ENCODE measurements at regions not wholly inside any gene's neighbourhood (a gene's known extent, or its start where the extent isn't known, plus 50 kb on each side); places are given as distances from the start of the nearest gene placed in this dataset.

DNA sequence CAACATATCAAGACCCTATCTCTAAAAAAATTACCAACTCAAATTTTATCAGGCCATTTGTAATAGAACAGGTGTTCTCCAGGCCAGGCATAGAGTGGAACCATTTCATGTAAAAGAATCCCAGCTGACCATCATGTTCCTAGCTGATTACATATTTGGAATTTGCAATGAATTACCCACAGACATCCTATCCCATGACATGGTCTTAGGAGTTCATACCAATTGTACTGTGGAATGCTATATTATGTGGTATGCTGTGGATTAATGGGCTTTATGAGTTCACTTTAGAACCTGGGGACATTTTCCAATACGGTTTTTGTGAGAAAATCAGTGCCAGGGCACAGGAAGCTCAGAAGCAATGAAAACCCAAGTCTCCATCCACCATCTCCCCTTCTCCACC is 110.3 kb downstream of the ZNF281 start:
- no peak overlapping the region for H3K27ac ChIP-seq (ENCODE audit: insufficient read depth, low read length)
- no peaks in the 10 kb centered on the region for H3K9me3 ChIP-seq (ENCODE audit: control insufficient read depth, insufficient read depth, low read depth, low read length)
- no peak overlapping the region for H3K4me3 ChIP-seq (replicated peaks in 1 of 4; ENCODE audit: control extremely low read depth in 1 of 4, insufficient read depth in 1 of 4, low read depth in 3 of 4, low read length in 4 of 4)
- no peaks in the 10 kb centered on the region for H3K79me2 ChIP-seq (ENCODE audit: control insufficient read depth, insufficient read depth, low read length)
- TF ChIP-seq, protein P1, sequence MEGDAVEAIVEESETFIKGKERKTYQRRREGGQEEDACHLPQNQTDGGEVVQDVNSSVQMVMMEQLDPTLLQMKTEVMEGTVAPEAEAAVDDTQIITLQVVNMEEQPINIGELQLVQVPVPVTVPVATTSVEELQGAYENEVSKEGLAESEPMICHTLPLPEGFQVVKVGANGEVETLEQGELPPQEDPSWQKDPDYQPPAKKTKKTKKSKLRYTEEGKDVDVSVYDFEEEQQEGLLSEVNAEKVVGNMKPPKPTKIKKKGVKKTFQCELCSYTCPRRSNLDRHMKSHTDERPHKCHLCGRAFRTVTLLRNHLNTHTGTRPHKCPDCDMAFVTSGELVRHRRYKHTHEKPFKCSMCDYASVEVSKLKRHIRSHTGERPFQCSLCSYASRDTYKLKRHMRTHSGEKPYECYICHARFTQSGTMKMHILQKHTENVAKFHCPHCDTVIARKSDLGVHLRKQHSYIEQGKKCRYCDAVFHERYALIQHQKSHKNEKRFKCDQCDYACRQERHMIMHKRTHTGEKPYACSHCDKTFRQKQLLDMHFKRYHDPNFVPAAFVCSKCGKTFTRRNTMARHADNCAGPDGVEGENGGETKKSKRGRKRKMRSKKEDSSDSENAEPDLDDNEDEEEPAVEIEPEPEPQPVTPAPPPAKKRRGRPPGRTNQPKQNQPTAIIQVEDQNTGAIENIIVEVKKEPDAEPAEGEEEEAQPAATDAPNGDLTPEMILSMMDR (conservative IDR thresholded peaks at IDR 0.05 in 1 of 2, IDR thresholded peaks at IDR 0.05 in 1 of 2; ENCODE audit: low read depth in 1 of 2, low read length in 2 of 2) = no peak
- TF ChIP-seq EZH2 (IDR thresholded peaks at IDR 0.05; ENCODE audit: low read length, missing control alignments) = no peak
- H3K4me1 ChIP-seq (ENCODE audit: control insufficient read depth, extremely low read depth, insufficient read depth, low read length) = peaks cover 3% of the 10 kb centered on the region
- H4K20me1 ChIP-seq (ENCODE audit: control insufficient read depth, extremely low read depth, insufficient read depth, low read length) = no peaks in the 10 kb centered on the region
- peak in 1 of 2 donors; percentile 25 for DNase-seq (ENCODE audit: low read depth in 2 of 2)
- H3K36me3 ChIP-seq (ENCODE audit: control insufficient read depth, insufficient read depth, low read length) = no peaks in the 10 kb centered on the region
- H3K9ac ChIP-seq (ENCODE audit: insufficient read depth, low read length) = no peak overlapping the region
- H3K4me2 ChIP-seq (ENCODE audit: extremely low read depth, insufficient read depth, low read length) = no peak overlapping the region
- no peaks in the 10 kb centered on the region for H3K27me3 ChIP-seq (ENCODE audit: control insufficient read depth, insufficient read depth, low read length)
- no peak overlapping the region for H2AFZ ChIP-seq (ENCODE audit: low read length)

DNA sequence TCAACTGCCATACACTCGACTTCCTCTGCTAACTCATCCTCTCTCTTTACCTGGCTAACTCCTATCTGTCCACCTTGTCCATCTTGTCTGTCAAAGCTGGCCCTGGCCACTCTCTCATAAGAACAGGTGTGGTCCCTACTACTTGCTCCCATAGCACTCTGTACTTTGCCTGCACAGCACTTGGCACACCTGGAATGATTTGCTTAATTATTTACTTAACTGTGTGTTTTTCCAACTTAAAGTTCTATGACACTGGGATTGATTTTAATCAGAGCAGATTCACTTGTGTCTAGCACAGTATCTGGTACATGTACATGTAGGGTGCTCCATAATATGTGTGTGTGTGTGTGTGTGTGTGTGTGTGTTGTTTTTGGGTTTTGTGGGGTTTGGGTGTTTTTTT is 111.6 kb downstream of the ZNF281 start:
- Histone ChIP-seq H3K36me3 (ENCODE audit: control insufficient read depth, insufficient read depth, low read length) (no peaks in the 10 kb centered on the region), H3K27ac (ENCODE audit: insufficient read depth, low read length) (no peak overlapping the region), H3K27me3 (ENCODE audit: control insufficient read depth, insufficient read depth, low read length) (no peaks in the 10 kb centered on the region), H3K4me2 (ENCODE audit: extremely low read depth, insufficient read depth, low read length) (no peak overlapping the region), H3K9ac (ENCODE audit: insufficient read depth, low read length) (no peak overlapping the region), H2AFZ (ENCODE audit: low read length) (no peak overlapping the region), H3K9me3 (ENCODE audit: control insufficient read depth, insufficient read depth, low read depth, low read length) (no peaks in the 10 kb centered on the region), H3K4me1 (ENCODE audit: control insufficient read depth, extremely low read depth, insufficient read depth, low read length) (peaks cover 3% of the 10 kb centered on the region), H4K20me1 (ENCODE audit: control insufficient read depth, extremely low read depth, insufficient read depth, low read length) (no peaks in the 10 kb centered on the region), H3K79me2 (ENCODE audit: control insufficient read depth, insufficient read depth, low read length) (no peaks in the 10 kb centered on the region), H3K4me3 (replicated peaks in 1 of 4; ENCODE audit: control extremely low read depth in 1 of 4, insufficient read depth in 1 of 4, low read depth in 3 of 4, low read length in 4 of 4) (no peak overlapping the region)
- no peak for DNase-seq (ENCODE audit: low read depth in 2 of 2)
- TF ChIP-seq, protein P1 (conservative IDR thresholded peaks at IDR 0.05 in 1 of 2, IDR thresholded peaks at IDR 0.05 in 1 of 2; ENCODE audit: low read depth in 1 of 2, low read length in 2 of 2) = no peak
- TF ChIP-seq EZH2 (IDR thresholded peaks at IDR 0.05; ENCODE audit: low read length, missing control alignments) = no peak

DNA sequence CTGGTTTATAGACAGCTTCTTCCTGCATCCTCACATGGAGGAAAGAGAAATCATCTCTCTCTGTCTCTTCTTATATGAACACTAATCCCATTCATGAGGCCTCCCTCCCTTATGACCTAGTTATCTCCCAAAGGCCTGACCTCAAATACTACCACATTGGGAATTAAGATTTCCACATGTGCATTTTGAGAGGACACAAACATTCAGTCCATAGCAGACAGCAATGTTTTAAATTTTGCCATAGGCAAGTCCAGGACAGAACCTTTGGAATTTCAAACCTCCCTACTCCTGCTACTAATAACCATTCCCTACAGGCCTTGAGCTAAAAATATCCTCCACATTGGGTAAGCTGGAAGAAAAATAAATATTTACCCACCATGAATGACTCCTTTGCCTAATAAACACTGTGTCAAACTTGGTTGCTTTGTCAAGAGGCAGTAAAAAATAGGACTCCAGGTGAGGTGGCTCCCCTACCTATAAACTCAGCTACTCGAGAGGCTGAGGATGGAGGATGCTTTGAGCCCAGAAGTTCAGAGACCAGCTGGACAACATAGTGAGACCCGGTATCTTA is 113.7 kb downstream of the ZNF281 start:
- Histone ChIP-seq H3K9ac (ENCODE audit: insufficient read depth, low read length) (no peak overlapping the region), H2AFZ (ENCODE audit: low read length) (no peak overlapping the region), H3K36me3 (ENCODE audit: control insufficient read depth, insufficient read depth, low read length) (no peaks in the 10 kb centered on the region), H3K79me2 (ENCODE audit: control insufficient read depth, insufficient read depth, low read length) (no peaks in the 10 kb centered on the region), H3K4me3 (replicated peaks in 1 of 4; ENCODE audit: control extremely low read depth in 1 of 4, insufficient read depth in 1 of 4, low read depth in 3 of 4, low read length in 4 of 4) (no peak overlapping the region), H3K9me3 (ENCODE audit: control insufficient read depth, insufficient read depth, low read depth, low read length) (no peaks in the 10 kb centered on the region), H3K4me2 (ENCODE audit: extremely low read depth, insufficient read depth, low read length) (no peak overlapping the region), H4K20me1 (ENCODE audit: control insufficient read depth, extremely low read depth, insufficient read depth, low read length) (no peaks in the 10 kb centered on the region), H3K27me3 (ENCODE audit: control insufficient read depth, insufficient read depth, low read length) (no peaks in the 10 kb centered on the region), H3K27ac (ENCODE audit: insufficient read depth, low read length) (no peak overlapping the region), H3K4me1 (ENCODE audit: control insufficient read depth, extremely low read depth, insufficient read depth, low read length) (no peaks in the 10 kb centered on the region)
- no peak for DNase-seq (ENCODE audit: low read depth in 2 of 2)
- TF ChIP-seq, protein P1 (conservative IDR thresholded peaks at IDR 0.05 in 1 of 2, IDR thresholded peaks at IDR 0.05 in 1 of 2; ENCODE audit: low read depth in 1 of 2, low read length in 2 of 2) = no peak
- no peak for TF ChIP-seq EZH2 (IDR thresholded peaks at IDR 0.05; ENCODE audit: low read length, missing control alignments)

Measured in fibroblast of lung (primary cell).